SIG-M5 treated with dmso at 0.1 percent for 504 hours (cell line): ENCODE measurements at regions not wholly inside any gene's neighbourhood (a gene's known extent, or its start where the extent isn't known, plus 50 kb on each side); places are given as distances from the start of the nearest gene placed in this dataset.
"Not testable (repeated sequence)": the region's sequence is repeated elsewhere in the genome, so short reads cannot be mapped to it uniquely, and the experiment has no call there.

ENCODE experiments used
- DNase-seq: peaks from one replicate; lab custom pipeline; 2025; ENCODE audit not compliant: unreplicated experiment; lab: John Stamatoyannopoulos, UW

DNA sequence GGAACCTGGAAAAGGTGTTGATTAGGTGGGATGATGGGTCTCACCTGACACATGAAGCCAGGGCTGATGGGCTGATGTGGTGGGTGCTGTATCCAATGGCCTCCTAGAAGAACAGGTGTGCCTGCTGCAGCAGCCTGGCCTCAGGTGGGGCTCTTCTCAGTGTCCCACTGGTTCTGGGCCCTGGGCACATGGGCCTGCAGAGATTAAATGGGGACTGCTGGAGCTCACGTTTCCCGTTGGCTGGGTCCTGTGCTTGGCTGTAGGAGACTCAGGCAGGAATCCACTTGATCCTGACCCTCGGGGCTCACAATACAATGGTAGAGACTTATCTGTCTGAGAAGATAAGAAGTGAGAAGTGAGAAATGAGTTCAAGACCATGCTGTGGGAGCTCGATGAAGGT lies 170.9 kb downstream of the KCNS3 start:
- no peak for DNase-seq

- peak; percentile 8 for DNase-seq
Measured at GRCh38 chr2:18047896-18048657, 169.6 kb downstream of the KCNS3 start.

DNA sequence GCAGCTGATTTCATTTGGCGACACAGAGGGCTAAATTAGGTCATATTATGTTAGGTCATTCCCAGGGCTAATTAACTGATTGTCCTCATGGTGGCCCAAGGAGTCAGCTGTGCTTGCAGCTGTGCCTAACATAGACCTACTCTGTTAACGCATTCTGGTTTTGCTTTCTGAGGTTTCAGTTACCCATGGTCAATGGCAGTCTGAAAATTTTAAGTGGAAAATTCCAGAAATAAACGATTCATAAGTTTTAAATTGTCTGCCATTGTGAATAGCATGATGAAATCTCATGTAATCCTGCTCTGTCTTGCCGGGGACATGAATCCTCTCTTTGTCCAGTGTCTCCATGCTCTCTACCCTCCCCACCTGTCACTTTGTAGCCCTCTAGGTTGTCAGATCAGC lies 168.7 kb downstream of the KCNS3 start:
- no peak for DNase-seq

GRCh38 chr2:18046558-18047212 lies 168.2 kb downstream of the KCNS3 start:
- no peak for DNase-seq

GRCh38 chr2:18046017-18046416 lies 167.6 kb downstream of the KCNS3 start:
- no peak for DNase-seq

DNA sequence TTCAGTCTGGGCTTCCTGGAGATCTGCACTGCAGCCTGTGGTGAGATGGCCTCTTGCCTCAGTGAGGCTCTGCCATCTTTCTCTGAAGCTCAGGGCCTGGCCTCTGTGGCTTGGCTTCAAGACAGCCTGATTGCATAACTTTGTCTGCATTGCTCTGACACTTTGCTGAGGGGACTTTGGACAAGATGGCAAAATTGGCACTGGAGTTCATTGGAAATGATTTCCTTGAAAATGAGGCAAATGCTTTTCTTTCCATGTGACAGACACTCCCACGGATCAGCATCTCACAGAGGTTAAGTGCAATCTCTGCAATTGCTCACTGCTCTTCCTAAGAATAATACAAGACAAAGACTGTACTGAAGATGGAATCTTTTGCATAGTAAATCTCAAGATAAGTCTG lies 166.8 kb downstream of the KCNS3 start:
- DNase-seq, result no peak

DNA sequence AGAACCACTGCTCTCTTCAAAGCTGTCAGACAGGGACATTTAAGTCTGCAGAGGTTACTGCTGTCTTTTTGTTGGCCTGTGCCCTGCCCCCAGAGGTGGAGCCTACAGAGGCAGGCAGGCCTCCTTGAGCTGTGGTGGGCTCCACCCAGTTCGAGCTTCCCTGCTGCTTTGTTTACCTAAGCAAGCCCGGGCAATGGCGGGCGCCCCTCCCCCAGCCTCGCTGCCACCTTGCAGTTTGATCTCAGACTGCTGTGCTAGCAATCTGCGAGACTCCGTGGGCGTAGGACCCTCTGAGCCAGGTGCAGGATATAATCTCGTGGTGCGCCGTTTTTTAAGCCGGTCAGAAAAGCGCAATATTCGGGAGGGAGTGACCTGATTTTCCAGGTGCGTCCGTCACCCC lies 138.9 kb downstream of the KCNS3 start:
- DNase-seq, result not testable (repeated sequence)

DNA sequence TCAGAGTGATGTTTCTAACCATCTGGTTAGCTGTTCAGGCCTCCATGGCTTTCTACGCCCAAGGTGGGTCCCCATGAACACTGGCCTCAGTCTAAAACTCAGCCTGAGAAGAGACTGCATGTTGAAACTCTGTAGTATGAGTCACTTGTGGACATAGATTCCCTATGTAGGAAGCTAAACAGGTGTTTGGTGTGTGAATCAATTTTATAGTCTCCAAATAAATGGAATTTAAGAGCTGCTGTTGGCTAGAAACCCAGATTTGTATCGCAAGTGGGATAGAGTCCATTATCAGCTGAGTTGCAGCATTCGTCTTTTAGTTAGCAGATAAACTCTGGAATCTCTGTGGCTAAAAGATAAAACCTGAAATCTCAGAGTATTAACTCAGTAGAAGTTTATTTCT lies 131.4 kb downstream of the KCNS3 start:
- DNase-seq, result no peak

DNA sequence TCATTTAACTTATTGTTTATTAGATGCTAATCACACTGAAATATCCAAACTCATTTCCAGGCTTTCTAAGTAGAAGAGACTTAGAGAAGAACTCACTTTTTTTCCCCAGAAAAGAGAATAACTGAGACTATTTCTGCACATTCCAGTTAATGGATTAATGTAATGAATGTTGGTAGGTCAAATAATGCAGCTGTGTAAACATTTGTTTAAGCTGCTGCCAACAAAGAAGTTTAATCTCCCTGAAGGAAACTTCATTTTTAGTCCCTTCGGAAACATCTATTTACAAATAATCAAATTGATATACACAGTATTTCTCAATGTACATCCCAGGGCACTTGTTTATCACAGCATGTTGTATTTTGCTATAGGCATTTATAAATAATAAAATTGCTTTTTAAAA lies 126.9 kb downstream of the KCNS3 start:
- no peak for DNase-seq

- no peak for DNase-seq
Measured at GRCh38 chr2:18001671-18002070, 123.2 kb downstream of the KCNS3 start.

DNA sequence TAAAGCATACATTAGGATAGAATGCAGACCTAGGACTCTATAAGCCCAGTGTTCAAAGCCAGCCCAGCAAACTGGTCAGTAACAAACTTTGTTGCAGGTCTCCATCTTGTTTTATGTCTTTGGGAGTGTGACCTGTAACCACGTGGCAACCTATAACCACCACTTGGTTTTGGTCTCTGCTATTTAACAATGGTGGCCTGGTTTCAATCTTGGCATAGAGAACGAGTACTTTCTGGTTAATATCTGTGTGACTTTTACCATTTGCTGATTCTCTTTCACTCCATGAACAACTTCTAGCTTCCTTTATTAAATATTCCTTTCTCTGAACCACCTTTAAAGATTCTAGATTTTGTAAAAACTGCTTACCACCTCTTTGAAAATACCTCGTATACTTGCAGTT lies 118.5 kb downstream of the KCNS3 start:
- DNase-seq, result no peak

DNA sequence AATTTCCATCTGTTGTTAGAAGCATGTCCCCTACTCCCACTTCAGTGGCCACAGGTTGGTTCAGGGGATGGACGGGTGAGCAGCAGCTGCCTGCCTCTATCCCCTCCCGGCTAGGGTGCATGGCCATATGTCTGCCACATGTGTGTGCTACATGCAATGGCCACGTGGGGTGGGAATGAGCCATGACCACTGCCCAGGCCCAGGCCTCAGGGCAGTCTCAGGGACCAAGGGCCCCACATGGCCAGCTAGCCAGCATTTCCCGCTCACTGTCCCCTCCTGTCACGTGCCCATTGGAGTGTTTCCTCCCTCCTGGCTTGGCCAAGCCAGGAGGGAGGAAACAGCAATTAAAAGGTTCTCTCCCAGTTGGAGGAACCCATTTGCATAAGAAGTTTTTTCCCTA lies 117.1 kb downstream of the KCNS3 start:
- DNase-seq, result no peak
